ENCODE measurements at regions not wholly inside any gene's neighbourhood (a gene's known extent, or its start where the extent isn't known, plus 50 kb on each side); places are given as distances from the start of the nearest gene placed in this dataset.

- peak; percentile 26 for DNase-seq (ENCODE audit: low read depth)
Observed at GRCh38 chr1:114342376-114342775, 168.6 kb downstream of the TRIM33 start.

- no peak for DNase-seq (ENCODE audit: low read depth)
Observed at GRCh38 chr1:114341856-114342255, 169.1 kb downstream of the TRIM33 start.

- peak; percentile 30 for DNase-seq (ENCODE audit: low read depth)
Observed at GRCh38 chr1:114341299-114341698, 169.7 kb downstream of the TRIM33 start.

GRCh38 chr1:114340892-114341291 is 170.1 kb downstream of the TRIM33 start:
- DNase-seq (ENCODE audit: low read depth) = no peak

- DNase-seq (ENCODE audit: low read depth) = no peak
Observed at GRCh38 chr1:114339379-114339778, 171.6 kb downstream of the TRIM33 start.

GRCh38 chr1:114338191-114338890 is 172.7 kb downstream of the TRIM33 start:
- DNase-seq (ENCODE audit: low read depth) = no peak

- DNase-seq (ENCODE audit: low read depth) = no peak
Observed at GRCh38 chr1:114337417-114337816, 173.6 kb downstream of the TRIM33 start.

GRCh38 chr1:114336360-114336759 is 174.6 kb downstream of the TRIM33 start:
- DNase-seq (ENCODE audit: low read depth) = no peak

- no peak for DNase-seq (ENCODE audit: low read depth)
Observed at GRCh38 chr1:114335273-114335672, 175.7 kb downstream of the TRIM33 start.

- DNase-seq (ENCODE audit: low read depth) = no peak
Observed at GRCh38 chr1:114334297-114334696, 176.7 kb downstream of the TRIM33 start.

GRCh38 chr1:114333690-114334089 is 177.3 kb downstream of the TRIM33 start:
- no peak for DNase-seq (ENCODE audit: low read depth)

- DNase-seq (ENCODE audit: low read depth) = no peak
Observed at GRCh38 chr1:114331936-114332335, 178.3 kb upstream of the SYT6 start.

- DNase-seq (ENCODE audit: low read depth) = no peak
Observed at GRCh38 chr1:114330451-114330983, 176.8 kb upstream of the SYT6 start.

- DNase-seq (ENCODE audit: low read depth) = no peak
Observed at GRCh38 chr1:114328361-114328904, 174.8 kb upstream of the SYT6 start.

GRCh38 chr1:114324662-114324965 is 170.9 kb upstream of the SYT6 start:
- DNase-seq (ENCODE audit: low read depth) = no peak

- no peak for DNase-seq (ENCODE audit: low read depth)
Observed at GRCh38 chr1:114323959-114324661, 170.4 kb upstream of the SYT6 start.

- DNase-seq (ENCODE audit: low read depth) = no peak
Observed at GRCh38 chr1:114322734-114323133, 169.1 kb upstream of the SYT6 start.

- DNase-seq (ENCODE audit: low read depth) = no peak
Observed at GRCh38 chr1:114322207-114322606, 168.5 kb upstream of the SYT6 start.

GRCh38 chr1:114320586-114320985 is 166.9 kb upstream of the SYT6 start:
- DNase-seq (ENCODE audit: low read depth) = no peak

- no peak for DNase-seq (ENCODE audit: low read depth)
Observed at GRCh38 chr1:114319418-114319817, 165.7 kb upstream of the SYT6 start.

- DNase-seq (ENCODE audit: low read depth) = no peak
Observed at GRCh38 chr1:114318961-114319360, 165.3 kb upstream of the SYT6 start.

- no peak for DNase-seq (ENCODE audit: low read depth)
Observed at GRCh38 chr1:114316204-114316603, 162.5 kb upstream of the SYT6 start.

GRCh38 chr1:114315631-114316030 is 162.0 kb upstream of the SYT6 start:
- no peak for DNase-seq (ENCODE audit: low read depth)
